ENCODE measurements at regions not wholly inside any gene's neighbourhood (a gene's known extent, or its start where the extent isn't known, plus 50 kb on each side); places are given as distances from the start of the nearest gene placed in this dataset.

- TF ChIP-seq, protein P1, sequence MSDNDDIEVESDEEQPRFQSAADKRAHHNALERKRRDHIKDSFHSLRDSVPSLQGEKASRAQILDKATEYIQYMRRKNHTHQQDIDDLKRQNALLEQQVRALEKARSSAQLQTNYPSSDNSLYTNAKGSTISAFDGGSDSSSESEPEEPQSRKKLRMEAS (IDR thresholded peaks at IDR 0.05; ENCODE audit: low read depth, low read length) = no peak
- TF ChIP-seq POLR2A (IDR thresholded peaks at IDR 0.05; ENCODE audit: extremely low read depth, insufficient read length) = no peak
- TF ChIP-seq CTCF (IDR thresholded peaks at IDR 0.05; ENCODE audit: low read depth, low read length) = no peak
Measured at GRCh38 chr4:71923070-71923469, 108.7 kb upstream of the NPFFR2 start.

Data from NB4 (cell line).